ENCODE measurements at regions not wholly inside any gene's neighbourhood (a gene's known extent, or its start where the extent isn't known, plus 50 kb on each side); places are given as distances from the start of the nearest gene placed in this dataset.

GRCh38 chr2:105541189-105542050, 142.6 kb upstream of the FHL2 start:
- no peaks in the 10 kb centered on the region for H3K9me3 Mint-ChIP-seq
- no peaks in the 10 kb centered on the region for H3K36me3 Mint-ChIP-seq (ENCODE audit: low read depth)
- H3K27me3 Mint-ChIP-seq (ENCODE audit: low read depth, poor library complexity): peaks cover 6% of the 10 kb centered on the region
- no peak for DNase-seq
- H3K27ac Mint-ChIP-seq: no peak overlapping the region
- H3K4me3 Mint-ChIP-seq: no peak overlapping the region
- peaks cover 20% of the 10 kb centered on the region for H3K4me1 Mint-ChIP-seq
- no peak for TF ChIP-seq CTCF (IDR thresholded peaks at IDR 0.05)

- no peak for DNase-seq
- H3K27me3 Mint-ChIP-seq (ENCODE audit: low read depth, poor library complexity): peaks cover 6% of the 10 kb centered on the region
- no peaks in the 10 kb centered on the region for H3K36me3 Mint-ChIP-seq (ENCODE audit: low read depth)
- no peak overlapping the region for H3K4me3 Mint-ChIP-seq
- H3K9me3 Mint-ChIP-seq: no peaks in the 10 kb centered on the region
- peaks cover 18% of the 10 kb centered on the region for H3K4me1 Mint-ChIP-seq
- H3K27ac Mint-ChIP-seq: no peak overlapping the region
- no peak for TF ChIP-seq CTCF (IDR thresholded peaks at IDR 0.05)
Observed at GRCh38 chr2:105540642-105541041, 141.8 kb upstream of the FHL2 start.

- H3K4me3 Mint-ChIP-seq: no peak overlapping the region
- H3K36me3 Mint-ChIP-seq (ENCODE audit: low read depth): no peaks in the 10 kb centered on the region
- peaks cover 2% of the 10 kb centered on the region for H3K27me3 Mint-ChIP-seq (ENCODE audit: low read depth, poor library complexity)
- no peaks in the 10 kb centered on the region for H3K9me3 Mint-ChIP-seq
- H3K4me1 Mint-ChIP-seq: peaks cover 10% of the 10 kb centered on the region
- no peak for DNase-seq
- H3K27ac Mint-ChIP-seq: no peak overlapping the region
- no peak for TF ChIP-seq CTCF (IDR thresholded peaks at IDR 0.05)
Observed at GRCh38 chr2:105539331-105539730, 140.5 kb upstream of the FHL2 start.

GRCh38 chr2:105538840-105539239, 140.0 kb upstream of the FHL2 start:
- Mint-ChIP-seq H3K9me3 (no peaks in the 10 kb centered on the region), H3K27me3 (ENCODE audit: low read depth, poor library complexity) (peaks cover 6% of the 10 kb centered on the region), H3K36me3 (ENCODE audit: low read depth) (no peaks in the 10 kb centered on the region), H3K4me3 (no peak overlapping the region), H3K4me1 (peaks cover 7% of the 10 kb centered on the region), H3K27ac (no peak overlapping the region)
- no peak for DNase-seq
- no peak for TF ChIP-seq CTCF (IDR thresholded peaks at IDR 0.05)

GRCh38 chr2:105537920-105538319, 139.1 kb upstream of the FHL2 start:
- Mint-ChIP-seq H3K27me3 (ENCODE audit: low read depth, poor library complexity) (peaks cover 8% of the 10 kb centered on the region), H3K4me1 (peaks cover 7% of the 10 kb centered on the region), H3K27ac (no peak overlapping the region), H3K9me3 (no peaks in the 10 kb centered on the region), H3K4me3 (no peak overlapping the region), H3K36me3 (ENCODE audit: low read depth) (no peaks in the 10 kb centered on the region)
- TF ChIP-seq CTCF (IDR thresholded peaks at IDR 0.05): no peak
- no peak for DNase-seq

- no peak for DNase-seq
- Mint-ChIP-seq H3K9me3 (no peaks in the 10 kb centered on the region), H3K4me3 (no peak overlapping the region), H3K27ac (no peak overlapping the region), H3K36me3 (ENCODE audit: low read depth) (no peaks in the 10 kb centered on the region), H3K4me1 (peaks cover 7% of the 10 kb centered on the region), H3K27me3 (ENCODE audit: low read depth, poor library complexity) (peaks cover 8% of the 10 kb centered on the region)
- no peak for TF ChIP-seq CTCF (IDR thresholded peaks at IDR 0.05)
Observed at GRCh38 chr2:105537466-105537865, 138.6 kb upstream of the FHL2 start.

All from nephron progenitor cell (in vitro differentiated cells).